ENCODE measurements at regions not wholly inside any gene's neighbourhood (a gene's known extent, or its start where the extent isn't known, plus 50 kb on each side); places are given as distances from the start of the nearest gene placed in this dataset.

- H3K27ac ChIP-seq (ENCODE audit: low read depth, low read length): no peak overlapping the region
- no peaks in the 10 kb centered on the region for H3K4me1 ChIP-seq (ENCODE audit: control insufficient read depth, insufficient read depth, low read length)
- H3K4me3 ChIP-seq (ENCODE audit: low read length): no peak overlapping the region
- H3K27me3 ChIP-seq (ENCODE audit: control insufficient read depth, insufficient read depth, low read length): no peaks in the 10 kb centered on the region
- H3K9ac ChIP-seq (ENCODE audit: low read length): no peak overlapping the region
- H3K36me3 ChIP-seq (ENCODE audit: control insufficient read depth, insufficient read depth, low read length): no peaks in the 10 kb centered on the region
Measured at GRCh38 chr4:58219179-58219578, 1109.0 kb upstream of the IGFBP7 start.

- Histone ChIP-seq H3K4me1 (ENCODE audit: control insufficient read depth, insufficient read depth, low read length) (no peaks in the 10 kb centered on the region), H3K4me3 (ENCODE audit: low read length) (no peak overlapping the region), H3K27me3 (ENCODE audit: control insufficient read depth, insufficient read depth, low read length) (no peaks in the 10 kb centered on the region), H3K27ac (ENCODE audit: low read depth, low read length) (no peak overlapping the region), H3K9ac (ENCODE audit: low read length) (no peak overlapping the region), H3K36me3 (ENCODE audit: control insufficient read depth, insufficient read depth, low read length) (no peaks in the 10 kb centered on the region)
Measured at GRCh38 chr4:58216461-58216860, 1106.3 kb upstream of the IGFBP7 start.

DNA sequence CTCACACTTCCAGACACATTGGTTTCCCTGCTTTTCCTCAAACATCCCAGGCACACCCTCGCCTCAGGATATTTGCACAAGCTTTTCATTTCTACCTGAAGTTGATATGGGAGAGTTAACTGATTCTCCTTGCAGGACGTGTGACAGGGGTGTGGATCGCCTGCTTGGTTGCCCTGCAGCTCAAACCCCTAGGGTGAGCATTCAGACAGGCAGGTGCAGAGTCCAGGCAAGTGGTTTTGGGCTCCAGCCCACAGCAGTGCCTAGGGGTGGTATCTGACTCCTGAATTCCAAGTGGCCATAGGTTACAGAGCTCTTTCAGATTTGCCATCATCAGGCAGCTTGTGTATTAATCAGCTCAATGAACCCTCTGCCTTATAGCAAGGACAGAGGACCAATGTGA, 1104.2 kb upstream of the IGFBP7 start:
- Histone ChIP-seq H3K4me3 (ENCODE audit: low read length) (no peak overlapping the region), H3K27ac (ENCODE audit: low read depth, low read length) (no peak overlapping the region), H3K36me3 (ENCODE audit: control insufficient read depth, insufficient read depth, low read length) (no peaks in the 10 kb centered on the region), H3K27me3 (ENCODE audit: control insufficient read depth, insufficient read depth, low read length) (no peaks in the 10 kb centered on the region), H3K4me1 (ENCODE audit: control insufficient read depth, insufficient read depth, low read length) (no peaks in the 10 kb centered on the region), H3K9ac (ENCODE audit: low read length) (no peak overlapping the region)

DNA sequence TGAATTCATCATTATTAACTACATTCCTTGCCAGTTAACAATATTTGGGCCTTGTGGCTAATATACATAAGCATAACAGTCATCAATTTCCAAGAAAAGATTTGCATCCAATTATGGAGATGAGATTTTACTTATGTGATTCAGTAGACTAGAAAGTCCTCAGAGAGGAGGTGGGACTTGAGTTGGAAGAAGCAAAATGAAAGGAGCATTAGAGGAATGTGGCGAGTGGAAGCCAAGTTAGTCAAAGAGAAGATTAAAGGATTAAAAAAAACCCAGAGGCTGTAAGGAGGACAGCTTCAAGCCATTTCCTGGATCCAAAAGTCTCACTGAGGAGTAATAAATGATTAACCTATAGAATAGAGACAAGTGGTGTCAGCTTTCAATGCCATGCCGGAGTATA, 1099.4 kb upstream of the IGFBP7 start:
- H3K4me3 ChIP-seq (ENCODE audit: low read length): no peak overlapping the region
- H3K27me3 ChIP-seq (ENCODE audit: control insufficient read depth, insufficient read depth, low read length): no peaks in the 10 kb centered on the region
- no peaks in the 10 kb centered on the region for H3K36me3 ChIP-seq (ENCODE audit: control insufficient read depth, insufficient read depth, low read length)
- H3K27ac ChIP-seq (ENCODE audit: low read depth, low read length): no peak overlapping the region
- H3K4me1 ChIP-seq (ENCODE audit: control insufficient read depth, insufficient read depth, low read length): no peaks in the 10 kb centered on the region
- no peak overlapping the region for H3K9ac ChIP-seq (ENCODE audit: low read length)

- Histone ChIP-seq H3K27me3 (ENCODE audit: control insufficient read depth, insufficient read depth, low read length) (no peaks in the 10 kb centered on the region), H3K4me1 (ENCODE audit: control insufficient read depth, insufficient read depth, low read length) (no peaks in the 10 kb centered on the region), H3K27ac (ENCODE audit: low read depth, low read length) (no peak overlapping the region), H3K4me3 (ENCODE audit: low read length) (no peak overlapping the region), H3K36me3 (ENCODE audit: control insufficient read depth, insufficient read depth, low read length) (no peaks in the 10 kb centered on the region), H3K9ac (ENCODE audit: low read length) (no peak overlapping the region)
Measured at GRCh38 chr4:58209001-58209400, 1098.8 kb upstream of the IGFBP7 start.

DNA sequence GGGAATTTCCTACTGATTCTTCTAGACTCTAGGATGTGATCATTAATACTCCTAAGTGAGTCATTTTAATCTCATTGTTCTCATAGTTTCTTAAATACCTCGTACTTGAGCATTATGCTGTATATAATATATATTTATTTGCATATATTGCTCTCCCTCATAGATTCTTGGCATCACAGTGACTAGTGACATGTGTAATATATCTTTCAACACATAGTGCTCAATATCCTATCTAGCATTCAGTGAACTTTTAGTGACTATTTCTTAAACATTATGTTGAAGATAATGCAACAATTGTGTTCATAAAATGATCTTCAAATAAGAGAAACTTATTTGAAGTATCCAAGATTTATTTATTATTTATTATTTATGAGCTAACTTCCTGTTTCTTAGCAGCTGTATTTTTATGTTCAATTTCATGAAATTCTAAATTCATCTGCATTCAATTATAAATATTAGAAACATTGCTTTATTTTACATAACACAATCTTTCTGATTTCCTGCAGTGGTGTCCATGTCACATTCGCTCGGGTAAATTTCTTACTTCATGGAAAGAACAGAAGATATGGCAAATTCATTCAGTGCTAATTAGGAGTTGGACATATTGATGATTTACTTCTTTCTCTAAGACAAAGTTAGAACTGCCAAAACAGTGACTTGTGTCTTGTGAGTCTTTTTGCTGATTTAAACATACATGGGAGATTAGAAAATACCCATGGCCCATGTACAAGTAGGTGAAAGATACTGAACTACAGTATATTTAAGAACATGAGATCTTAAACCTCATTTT, 1095.5 kb upstream of the IGFBP7 start:
- Histone ChIP-seq H3K27ac (ENCODE audit: low read depth, low read length) (no peak overlapping the region), H3K36me3 (ENCODE audit: control insufficient read depth, insufficient read depth, low read length) (no peaks in the 10 kb centered on the region), H3K27me3 (ENCODE audit: control insufficient read depth, insufficient read depth, low read length) (no peaks in the 10 kb centered on the region), H3K9ac (ENCODE audit: low read length) (no peak overlapping the region), H3K4me1 (ENCODE audit: control insufficient read depth, insufficient read depth, low read length) (no peaks in the 10 kb centered on the region), H3K4me3 (ENCODE audit: low read length) (no peak overlapping the region)

- H3K4me3 ChIP-seq (ENCODE audit: low read length): no peak overlapping the region
- H3K27me3 ChIP-seq (ENCODE audit: control insufficient read depth, insufficient read depth, low read length): no peaks in the 10 kb centered on the region
Measured at GRCh38 chr4:58192217-58192616, 1082.0 kb upstream of the IGFBP7 start.

GRCh38 chr4:58191109-58191508, 1080.9 kb upstream of the IGFBP7 start:
- no peak overlapping the region for H3K27ac ChIP-seq (ENCODE audit: low read depth, low read length)
- H3K27me3 ChIP-seq (ENCODE audit: control insufficient read depth, insufficient read depth, low read length): no peaks in the 10 kb centered on the region
- no peaks in the 10 kb centered on the region for H3K36me3 ChIP-seq (ENCODE audit: control insufficient read depth, insufficient read depth, low read length)
- no peaks in the 10 kb centered on the region for H3K4me1 ChIP-seq (ENCODE audit: control insufficient read depth, insufficient read depth, low read length)
- H3K4me3 ChIP-seq (ENCODE audit: low read length): no peak overlapping the region
- no peak overlapping the region for H3K9ac ChIP-seq (ENCODE audit: low read length)

More at GRCh38 chr4:58192217-58192616, 1082.0 kb upstream of the IGFBP7 start:
- H3K27ac ChIP-seq (ENCODE audit: low read depth, low read length): no peak overlapping the region
- H3K9ac ChIP-seq (ENCODE audit: low read length): no peak overlapping the region
- H3K36me3 ChIP-seq (ENCODE audit: control insufficient read depth, insufficient read depth, low read length): no peaks in the 10 kb centered on the region
- no peaks in the 10 kb centered on the region for H3K4me1 ChIP-seq (ENCODE audit: control insufficient read depth, insufficient read depth, low read length)

DNA sequence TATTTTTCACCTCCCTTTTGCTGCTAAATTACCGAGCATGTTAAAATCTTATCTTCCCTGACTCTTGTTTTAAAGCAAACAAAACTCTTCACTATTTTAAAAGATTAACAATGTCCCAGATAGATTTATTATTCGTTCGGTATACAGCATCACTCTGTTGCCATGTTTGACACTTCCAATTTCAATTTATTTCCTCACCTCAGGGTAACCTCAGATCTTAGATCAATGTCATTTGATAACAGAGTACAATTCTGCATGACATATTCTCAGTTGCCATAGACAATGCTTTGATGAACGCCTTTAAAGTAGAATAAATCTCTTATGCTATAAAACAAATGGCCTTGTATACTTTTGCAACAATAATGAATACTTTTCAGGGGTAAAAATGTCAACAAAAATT, 1078.1 kb upstream of the IGFBP7 start:
- Histone ChIP-seq H3K36me3 (ENCODE audit: control insufficient read depth, insufficient read depth, low read length) (no peaks in the 10 kb centered on the region), H3K27me3 (ENCODE audit: control insufficient read depth, insufficient read depth, low read length) (no peaks in the 10 kb centered on the region), H3K4me1 (ENCODE audit: control insufficient read depth, insufficient read depth, low read length) (no peaks in the 10 kb centered on the region), H3K27ac (ENCODE audit: low read depth, low read length) (no peak overlapping the region), H3K9ac (ENCODE audit: low read length) (no peak overlapping the region), H3K4me3 (ENCODE audit: low read length) (no peak overlapping the region)

GRCh38 chr4:58175024-58175423, 1064.8 kb upstream of the IGFBP7 start:
- H3K27ac ChIP-seq (ENCODE audit: low read depth, low read length): no peak overlapping the region
- no peaks in the 10 kb centered on the region for H3K27me3 ChIP-seq (ENCODE audit: control insufficient read depth, insufficient read depth, low read length)
- no peaks in the 10 kb centered on the region for H3K4me1 ChIP-seq (ENCODE audit: control insufficient read depth, insufficient read depth, low read length)
- H3K9ac ChIP-seq (ENCODE audit: low read length): no peak overlapping the region
- H3K36me3 ChIP-seq (ENCODE audit: control insufficient read depth, insufficient read depth, low read length): no peaks in the 10 kb centered on the region
- no peak overlapping the region for H3K4me3 ChIP-seq (ENCODE audit: low read length)

- H3K27ac ChIP-seq (ENCODE audit: low read depth, low read length): no peak overlapping the region
- no peak overlapping the region for H3K9ac ChIP-seq (ENCODE audit: low read length)
- H3K27me3 ChIP-seq (ENCODE audit: control insufficient read depth, insufficient read depth, low read length): no peaks in the 10 kb centered on the region
- no peaks in the 10 kb centered on the region for H3K4me1 ChIP-seq (ENCODE audit: control insufficient read depth, insufficient read depth, low read length)
- H3K36me3 ChIP-seq (ENCODE audit: control insufficient read depth, insufficient read depth, low read length): no peaks in the 10 kb centered on the region
- H3K4me3 ChIP-seq (ENCODE audit: low read length): no peak overlapping the region
Measured at GRCh38 chr4:58166490-58166889, 1056.3 kb upstream of the IGFBP7 start.

- Histone ChIP-seq H3K27me3 (ENCODE audit: control insufficient read depth, insufficient read depth, low read length) (no peaks in the 10 kb centered on the region), H3K9ac (ENCODE audit: low read length) (no peak overlapping the region), H3K4me1 (ENCODE audit: control insufficient read depth, insufficient read depth, low read length) (no peaks in the 10 kb centered on the region), H3K4me3 (ENCODE audit: low read length) (no peak overlapping the region), H3K36me3 (ENCODE audit: control insufficient read depth, insufficient read depth, low read length) (no peaks in the 10 kb centered on the region), H3K27ac (ENCODE audit: low read depth, low read length) (no peak overlapping the region)
Measured at GRCh38 chr4:58163156-58163555, 1053.0 kb upstream of the IGFBP7 start.

DNA sequence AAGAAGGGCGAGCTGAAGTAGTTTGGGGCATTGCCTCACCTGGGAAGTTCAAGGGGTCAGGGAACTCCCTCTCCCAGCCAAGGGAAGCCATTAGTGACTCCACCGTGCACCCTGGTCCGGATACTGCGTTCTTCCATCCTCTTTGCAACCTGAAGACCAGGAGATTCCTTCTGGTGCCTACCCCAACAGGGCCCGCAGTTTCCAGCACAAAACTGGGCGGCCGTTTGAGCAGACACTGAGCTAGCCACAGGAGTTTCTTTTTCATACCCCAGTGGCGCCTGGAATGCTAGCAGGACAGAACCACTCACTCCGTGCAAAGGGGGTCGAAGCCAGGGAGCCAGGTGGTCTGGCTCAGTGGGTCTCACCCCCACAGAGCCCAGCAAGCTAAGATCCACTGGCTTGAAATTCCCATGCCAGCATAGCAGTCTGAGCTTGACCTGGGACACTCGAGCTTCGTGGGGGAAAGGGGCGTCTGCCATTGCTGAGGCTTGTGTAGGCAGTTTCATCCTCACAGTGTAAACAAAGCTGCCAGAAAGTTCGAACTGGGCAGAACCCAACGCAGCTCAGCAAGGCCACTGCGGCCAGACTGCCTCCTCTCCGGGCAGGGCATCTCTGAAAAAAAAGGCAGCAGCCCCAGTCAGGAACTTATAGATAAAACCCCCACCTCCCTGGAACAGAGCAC, 1039.4 kb upstream of the IGFBP7 start:
- Histone ChIP-seq H3K36me3 (ENCODE audit: control insufficient read depth, insufficient read depth, low read length) (no peaks in the 10 kb centered on the region), H3K27me3 (ENCODE audit: control insufficient read depth, insufficient read depth, low read length) (no peaks in the 10 kb centered on the region), H3K4me1 (ENCODE audit: control insufficient read depth, insufficient read depth, low read length) (no peaks in the 10 kb centered on the region), H3K27ac (ENCODE audit: low read depth, low read length) (no peak overlapping the region), H3K4me3 (ENCODE audit: low read length) (no peak overlapping the region), H3K9ac (ENCODE audit: low read length) (no peak overlapping the region)

Data from rectal smooth muscle tissue (tissue), 1 donor.